Myocyte (in vitro differentiated cells): ENCODE measurements at regions not wholly inside any gene's neighbourhood (a gene's known extent, or its start where the extent isn't known, plus 50 kb on each side); places are given as distances from the start of the nearest gene placed in this dataset.

Experiments
- DNase-seq: peaks from one replicate; pipeline ENCODE4 v3.0.0-alpha.2; 2012; ENCODE audit warnings: low read depth

DNA sequence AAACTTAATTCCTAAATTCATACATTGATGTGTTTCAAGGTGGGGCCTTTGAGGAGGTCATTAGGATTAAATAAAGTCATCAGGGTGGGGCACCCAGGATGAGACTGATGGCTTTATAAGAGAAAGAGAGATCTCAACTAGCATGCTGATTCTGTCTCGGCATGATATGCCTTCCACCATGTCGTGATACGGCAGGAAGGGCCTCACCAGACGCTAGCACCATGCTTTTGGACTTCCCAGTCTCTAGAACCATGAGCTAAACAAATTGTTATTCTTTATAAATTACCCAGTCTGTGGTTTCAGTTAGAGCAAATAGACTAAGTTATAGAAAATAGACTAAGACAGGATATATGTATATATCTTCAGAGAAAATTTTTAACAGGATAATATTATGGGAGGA is 759.6 kb downstream of the MED13L start:
- no peak for DNase-seq

DNA sequence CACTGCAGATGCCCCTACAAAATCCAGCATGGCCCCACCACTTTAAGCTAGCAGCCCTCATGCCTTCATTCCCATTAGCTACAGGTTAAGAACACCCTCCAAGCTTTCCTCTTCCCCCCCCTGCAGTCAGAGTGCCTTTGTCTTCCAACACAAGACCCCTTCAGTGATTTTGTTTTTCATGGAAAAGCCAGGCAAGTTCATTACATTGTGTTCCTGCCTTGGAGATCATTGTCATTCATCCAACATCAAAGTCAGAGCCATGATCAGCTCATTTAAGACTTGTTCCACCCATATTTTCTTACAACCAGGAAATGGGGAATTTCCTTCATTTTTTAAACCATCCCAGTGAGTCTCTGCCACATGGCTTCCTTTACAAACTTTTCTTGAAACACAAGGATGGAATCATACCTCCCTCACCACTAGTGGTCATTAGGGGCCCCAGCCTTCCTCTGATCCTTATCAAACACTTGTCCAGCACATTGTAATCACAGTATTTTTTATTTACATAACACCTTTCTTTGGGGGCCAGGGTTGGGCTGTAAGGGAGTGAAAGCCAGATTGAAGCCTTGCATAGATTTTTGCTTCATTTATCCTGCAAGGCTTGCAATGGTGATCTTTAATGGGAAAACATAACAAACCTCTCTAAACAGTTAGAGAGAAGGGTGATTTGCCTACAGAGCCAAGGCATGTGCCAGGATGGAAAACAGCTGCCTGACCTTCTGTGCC is 765.3 kb downstream of the MED13L start:
- no peak for DNase-seq

DNA sequence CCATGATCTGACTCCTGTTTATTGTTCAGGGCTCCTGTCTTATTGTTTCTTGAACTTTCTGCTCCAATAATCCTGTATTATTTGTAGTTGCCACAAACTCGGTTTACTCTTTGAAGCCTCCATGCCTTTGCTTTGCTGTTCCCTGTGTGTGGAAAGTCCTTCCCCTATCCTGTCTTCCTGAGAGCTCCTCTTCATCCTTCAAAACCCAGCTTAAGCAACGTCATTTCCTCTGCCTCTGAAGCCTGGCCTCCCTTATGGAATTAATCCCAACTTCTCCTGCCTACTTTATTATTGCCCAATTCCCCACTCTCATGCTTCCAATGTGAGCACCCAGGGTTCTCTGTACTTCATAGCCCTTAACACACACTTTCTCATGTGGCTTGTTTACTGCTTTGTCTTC is 766.2 kb downstream of the MED13L start:
- no peak for DNase-seq

DNA sequence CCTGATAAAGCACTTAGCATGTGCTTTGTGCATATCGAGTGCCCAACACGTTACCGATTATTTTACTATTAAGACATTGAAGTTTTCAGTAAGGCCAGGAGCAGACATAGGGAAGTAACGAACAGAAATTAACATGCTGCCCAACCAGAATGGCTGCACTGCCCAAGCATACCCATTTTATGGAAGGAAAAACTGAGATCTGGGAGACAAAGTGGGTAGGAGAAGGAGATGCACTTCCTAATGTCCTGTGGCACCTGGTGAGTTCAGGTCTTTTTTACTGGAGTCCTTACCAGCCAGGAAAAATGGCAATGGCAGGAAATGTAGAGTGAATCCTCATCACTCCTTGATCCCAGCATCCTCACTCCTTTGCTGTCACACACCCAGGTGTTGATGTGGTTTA is 768.5 kb downstream of the MED13L start:
- DNase-seq: no peak

DNA sequence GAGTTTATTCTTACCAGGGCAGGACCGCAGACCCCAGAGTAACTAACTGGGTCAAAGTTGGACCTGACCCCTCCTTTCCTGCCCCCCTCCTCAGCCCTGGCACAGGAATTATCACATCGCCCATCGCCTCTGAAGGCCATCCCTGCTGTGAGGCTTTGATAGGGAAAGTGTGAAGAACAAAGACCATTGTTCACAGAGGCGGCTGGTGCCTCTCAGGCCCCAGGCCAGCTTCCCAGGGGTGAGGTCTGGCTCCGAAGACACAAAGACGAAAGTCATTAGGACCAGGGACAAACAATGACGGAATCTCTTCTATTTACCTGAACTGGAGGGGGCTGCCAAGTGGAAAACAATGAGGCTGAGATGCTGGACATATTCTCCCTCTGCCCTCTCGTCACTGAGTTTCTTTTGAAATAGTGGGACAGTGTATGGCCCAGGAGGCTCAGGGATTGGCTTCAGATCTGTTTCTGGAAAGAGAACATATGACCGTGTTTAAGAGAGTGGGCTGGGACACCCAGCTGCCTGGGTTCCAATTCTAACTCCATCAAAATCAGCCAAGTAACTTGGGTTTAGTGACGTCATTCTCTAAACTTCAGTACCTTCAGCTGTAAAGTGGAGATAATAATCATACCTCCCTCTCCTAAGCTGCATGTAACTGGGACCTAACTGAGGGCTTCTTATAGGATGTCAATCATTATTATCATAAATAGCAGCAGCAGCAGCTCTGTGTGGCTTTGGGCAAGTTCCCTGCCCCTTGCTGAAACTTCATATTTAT is 769.4 kb downstream of the MED13L start:
- no peak for DNase-seq

DNA sequence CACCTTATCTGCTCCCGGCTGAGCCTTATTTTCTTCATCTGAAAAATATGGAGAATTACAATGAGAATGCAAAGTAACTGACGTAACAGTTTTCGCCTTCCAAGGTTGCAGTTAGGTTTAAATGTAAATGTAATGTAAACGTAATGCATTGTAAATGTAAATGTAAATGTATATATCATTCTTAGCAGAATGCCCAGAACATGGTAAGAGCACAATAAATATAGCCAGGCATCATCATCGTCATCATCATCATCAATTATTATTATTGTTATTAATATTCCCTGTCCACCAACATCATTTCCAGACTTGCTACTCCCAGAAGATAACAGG is 770.0 kb downstream of the MED13L start:
- no peak for DNase-seq

DNA sequence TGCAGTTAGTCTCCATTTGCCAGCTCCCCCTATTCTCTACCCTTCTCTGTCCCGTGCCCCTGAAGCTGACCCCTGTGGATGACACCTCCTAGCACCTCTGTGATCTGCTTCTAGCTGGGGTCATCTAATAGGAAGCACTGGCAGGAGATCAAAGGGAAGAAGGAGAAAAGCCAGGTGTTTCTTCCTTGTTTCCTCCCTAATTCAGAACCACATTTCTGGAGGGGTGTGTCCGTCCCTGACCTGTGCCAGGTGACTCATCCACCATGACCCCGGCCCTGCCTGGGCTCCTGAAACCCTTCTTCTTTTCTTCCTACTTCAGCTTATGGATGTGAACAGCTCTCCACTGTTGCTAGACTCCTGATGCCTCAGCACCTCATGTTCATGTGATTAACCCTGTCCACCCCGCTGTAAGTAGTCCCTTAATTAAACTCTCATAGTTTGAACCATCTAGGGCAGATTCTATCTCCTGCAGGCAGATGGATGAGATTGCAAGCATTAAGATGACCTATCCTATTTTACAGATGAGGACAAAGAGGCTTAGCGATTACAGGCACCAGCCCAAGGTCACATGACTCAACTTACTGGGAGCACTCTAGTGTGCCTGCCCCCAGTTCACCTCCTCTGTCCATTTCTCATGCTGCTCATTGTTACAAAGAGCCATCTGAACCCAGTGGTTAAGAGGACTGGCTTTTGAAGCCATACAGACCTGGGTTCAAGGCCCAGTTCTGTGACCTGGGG is 770.5 kb downstream of the MED13L start:
- no peak for DNase-seq

DNA sequence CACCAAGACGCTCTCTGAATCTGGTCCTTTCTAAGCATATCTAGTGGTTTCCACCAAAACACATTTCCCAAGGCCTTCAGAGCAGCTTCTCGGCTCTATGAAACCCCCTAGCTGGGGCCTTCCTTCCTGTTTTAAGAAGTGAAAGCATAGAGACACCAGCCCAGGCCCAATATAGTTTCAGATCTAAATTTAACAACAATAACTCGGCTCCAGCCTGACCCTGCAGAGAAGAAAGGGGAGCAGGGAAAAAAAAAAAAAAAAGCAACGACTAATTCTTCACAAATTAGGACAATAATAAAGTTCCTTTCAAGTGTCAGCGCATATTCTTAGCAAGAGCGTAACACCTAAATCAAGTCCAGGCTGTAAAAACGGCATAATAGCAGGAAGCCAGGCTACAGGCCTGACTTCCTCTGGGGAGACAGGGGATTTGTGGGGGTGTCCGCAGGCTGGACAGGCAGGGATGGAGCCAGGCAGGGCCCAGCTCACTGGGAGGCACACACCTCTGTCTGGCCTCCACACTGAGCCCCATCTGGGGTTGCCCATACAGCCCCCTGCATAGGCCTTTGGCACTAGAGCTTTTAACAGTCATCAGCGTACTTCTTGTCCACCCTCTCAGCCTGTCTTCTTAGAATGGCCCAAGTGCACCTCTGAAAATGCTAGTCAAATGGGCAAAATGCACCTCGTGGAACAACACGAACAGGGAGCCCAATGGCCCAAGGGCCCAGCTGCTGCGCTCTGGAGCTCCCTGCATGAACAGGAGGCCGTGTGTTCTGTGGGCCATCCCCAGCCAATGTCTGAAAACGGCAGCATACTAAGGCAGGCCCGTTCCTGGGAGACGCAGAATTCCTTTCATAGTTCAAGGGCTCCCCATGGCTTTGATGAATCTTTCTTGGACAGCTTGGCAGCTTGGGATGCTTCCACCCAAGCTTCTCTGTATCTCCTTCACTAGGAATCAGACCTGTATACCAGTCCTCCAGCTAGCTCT is 772.9 kb downstream of the MED13L start:
- DNase-seq: no peak

DNA sequence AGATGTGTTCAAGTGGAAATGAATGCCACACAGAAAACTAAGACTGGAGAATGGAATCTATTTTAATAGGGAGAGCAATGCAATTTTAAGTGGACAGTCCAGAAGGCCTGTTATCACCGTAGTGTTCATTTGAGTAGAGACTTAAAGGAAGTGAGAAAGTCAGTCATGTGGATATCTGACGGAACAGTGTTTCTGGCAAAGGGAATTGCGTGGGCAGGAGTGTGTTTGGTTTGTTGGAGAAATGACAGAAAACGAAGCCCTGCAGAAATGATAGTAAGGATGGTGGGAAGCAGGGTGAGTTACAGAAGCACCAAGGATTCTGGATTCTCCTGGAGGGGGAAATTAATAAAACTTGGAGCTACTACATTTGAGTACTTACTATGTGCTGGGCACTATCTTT is 776.6 kb downstream of the MED13L start:
- no peak for DNase-seq

DNA sequence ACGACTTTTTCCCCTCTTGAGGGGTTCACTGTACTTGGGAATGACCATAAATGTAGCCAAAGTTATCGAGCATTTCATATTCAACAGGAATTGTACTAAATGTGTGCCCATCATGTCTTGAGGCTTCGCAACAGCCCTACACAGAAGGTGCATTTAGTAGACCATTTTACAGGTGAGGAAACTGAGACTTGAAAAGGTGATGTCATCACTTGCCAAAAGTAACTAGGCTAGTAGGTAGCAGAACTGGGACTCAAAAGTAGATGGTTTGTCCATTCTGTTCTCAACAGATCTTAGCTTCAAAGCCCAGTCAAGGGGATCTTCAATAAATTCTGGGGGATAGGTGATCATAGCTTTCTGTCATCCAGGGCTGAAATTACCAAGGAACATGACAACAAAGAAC is 782.2 kb downstream of the MED13L start:
- no peak for DNase-seq

DNA sequence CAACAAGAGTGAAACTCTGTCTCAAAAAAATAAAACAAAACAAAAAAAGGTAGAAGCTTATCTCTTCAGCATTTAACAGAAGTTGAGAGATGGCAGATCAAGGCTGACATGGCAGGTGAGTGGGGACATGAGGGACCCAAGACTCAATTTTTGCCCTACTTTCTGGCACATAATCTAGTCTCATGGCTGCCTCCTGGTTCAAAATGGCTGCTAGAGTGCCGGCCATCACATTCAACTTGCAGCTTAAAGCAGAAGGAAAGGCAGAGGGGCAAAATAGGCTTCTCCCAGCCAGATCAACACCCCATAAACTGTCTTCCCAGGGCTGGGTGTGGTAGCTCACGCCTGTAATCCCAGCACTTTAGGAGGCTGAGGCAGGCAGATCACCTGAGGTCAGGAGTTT is 784.9 kb downstream of the MED13L start:
- DNase-seq: no peak

DNA sequence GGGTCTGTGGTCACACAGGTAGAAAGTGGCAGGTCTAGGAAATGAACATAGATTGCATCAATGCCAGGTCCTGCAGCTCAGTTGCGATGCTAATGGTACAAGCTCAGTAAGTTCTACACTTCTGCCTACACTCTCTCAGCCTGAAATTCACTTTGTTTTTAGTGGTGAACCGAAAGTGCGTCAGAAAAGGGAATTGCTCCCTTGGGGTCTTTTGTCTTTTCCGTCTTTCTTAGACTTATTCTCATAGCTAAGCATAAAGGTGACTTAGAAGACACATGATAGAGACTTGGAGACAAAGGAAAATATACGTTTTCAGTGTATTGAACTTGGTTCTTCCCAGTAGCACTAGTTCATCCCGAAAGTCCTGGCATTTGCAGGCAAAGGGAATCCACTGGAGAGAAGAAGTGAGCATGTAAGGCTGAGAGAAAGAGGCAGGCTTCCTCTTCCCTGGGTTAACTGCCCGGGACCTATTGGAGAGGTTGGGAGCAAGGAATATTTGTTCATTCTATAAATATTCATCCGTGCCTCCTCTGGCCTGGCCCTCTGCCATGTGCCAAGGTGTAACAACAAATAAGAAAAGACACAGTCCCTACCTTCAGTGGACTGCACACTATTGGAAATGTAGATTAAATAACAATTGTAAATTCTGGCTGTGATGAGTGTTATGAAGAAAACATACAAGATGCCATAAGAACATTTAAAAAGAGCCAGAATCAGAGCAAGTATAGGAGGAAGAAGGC is 785.8 kb downstream of the MED13L start:
- no peak for DNase-seq

DNA sequence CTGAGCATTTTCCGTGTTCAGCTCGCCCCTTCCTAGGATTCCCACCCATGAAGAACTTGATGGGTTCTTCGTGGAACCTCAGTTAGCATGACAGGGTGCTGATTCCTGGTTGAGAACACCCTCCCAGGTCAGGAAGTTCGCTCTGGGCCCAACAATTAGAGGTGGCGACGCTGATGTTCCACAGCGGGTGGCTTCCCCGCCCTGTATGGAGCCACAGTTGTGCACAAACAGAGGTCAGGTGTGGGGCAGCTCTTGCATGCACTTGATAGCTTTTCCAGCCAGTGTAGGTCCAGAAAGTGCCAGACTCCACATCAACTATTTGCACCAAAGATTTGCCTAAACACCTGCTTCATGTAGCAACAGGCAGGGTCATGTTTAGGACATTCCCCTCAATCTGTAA is 788.2 kb downstream of the MED13L start:
- no peak for DNase-seq

DNA sequence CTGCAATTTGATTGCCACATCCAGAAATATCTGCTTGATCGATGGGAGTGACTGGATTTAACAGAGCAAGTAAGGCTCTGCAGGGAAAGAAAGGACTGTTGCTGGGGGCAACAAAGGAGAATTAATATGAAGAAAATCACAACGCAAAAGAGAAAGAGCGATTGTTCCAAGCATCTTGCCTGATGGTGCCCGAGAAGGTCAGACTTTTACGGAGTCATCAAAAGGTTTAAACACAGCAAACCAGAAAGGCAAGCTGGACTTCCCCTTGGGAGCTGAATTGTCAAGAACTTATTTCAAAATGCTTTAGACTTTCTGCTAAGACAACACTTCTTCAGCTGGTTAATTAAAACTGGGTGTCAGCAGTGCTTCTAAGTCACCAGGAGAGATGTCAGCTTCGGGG is 791.5 kb downstream of the MED13L start:
- no peak for DNase-seq

DNA sequence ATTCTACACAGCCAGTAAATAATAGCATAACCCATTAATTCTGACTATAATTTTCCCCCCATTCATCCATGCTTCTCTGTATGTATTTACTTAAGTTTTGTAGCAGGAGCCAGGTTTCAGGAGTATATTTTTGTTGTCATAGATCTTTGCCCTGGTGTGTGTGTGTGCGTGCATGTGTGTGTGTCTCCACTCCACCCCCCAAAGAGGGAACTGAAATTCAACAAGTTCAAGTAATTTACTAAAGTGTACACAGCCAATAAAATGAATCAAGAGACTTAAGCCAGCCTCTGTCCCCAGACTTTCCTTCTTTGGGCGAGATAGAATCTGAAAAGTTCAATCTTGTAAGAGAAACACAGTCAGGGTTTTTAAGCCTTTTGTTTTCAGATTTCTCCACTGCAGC is 792.0 kb downstream of the MED13L start:
- no peak for DNase-seq

DNA sequence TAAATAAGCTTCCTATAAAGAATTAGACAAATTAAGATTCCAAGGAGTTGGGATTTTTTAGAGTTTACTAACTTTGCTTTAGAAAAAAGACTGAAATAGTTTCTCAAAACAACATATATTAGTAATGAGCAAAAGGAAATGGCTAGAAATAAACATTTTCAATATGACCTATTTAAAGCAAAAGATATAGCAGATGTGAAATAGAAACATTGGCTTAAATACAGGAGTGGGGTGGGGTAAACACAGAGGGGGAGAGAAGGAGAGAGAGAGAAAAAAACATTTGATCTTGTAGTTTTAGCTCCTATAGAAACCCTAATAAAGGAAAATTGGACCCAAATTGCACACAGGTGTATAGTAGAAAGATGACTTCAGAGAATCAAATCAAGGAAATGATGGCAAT is 794.5 kb downstream of the MED13L start:
- no peak for DNase-seq

DNA sequence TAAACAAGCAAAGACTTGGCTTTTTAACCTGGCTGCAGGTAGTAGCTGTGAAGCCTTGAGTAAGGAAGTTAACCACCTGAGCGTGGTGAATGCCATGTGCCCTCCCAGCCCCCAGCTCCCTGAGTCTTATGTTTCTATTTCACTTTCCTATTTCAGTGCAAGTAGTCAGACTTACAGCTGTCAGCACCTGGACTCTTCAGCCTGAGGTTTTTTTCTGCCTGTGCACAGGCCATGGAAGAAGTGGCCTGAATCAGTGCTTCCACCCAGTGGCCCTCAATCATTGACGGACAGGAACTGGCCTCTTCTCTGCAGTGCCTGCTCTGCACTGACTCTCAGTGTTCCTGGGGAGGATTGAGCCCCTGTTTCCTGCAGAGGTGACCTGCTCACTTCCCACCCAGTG is 796.4 kb downstream of the MED13L start:
- DNase-seq: no peak

DNA sequence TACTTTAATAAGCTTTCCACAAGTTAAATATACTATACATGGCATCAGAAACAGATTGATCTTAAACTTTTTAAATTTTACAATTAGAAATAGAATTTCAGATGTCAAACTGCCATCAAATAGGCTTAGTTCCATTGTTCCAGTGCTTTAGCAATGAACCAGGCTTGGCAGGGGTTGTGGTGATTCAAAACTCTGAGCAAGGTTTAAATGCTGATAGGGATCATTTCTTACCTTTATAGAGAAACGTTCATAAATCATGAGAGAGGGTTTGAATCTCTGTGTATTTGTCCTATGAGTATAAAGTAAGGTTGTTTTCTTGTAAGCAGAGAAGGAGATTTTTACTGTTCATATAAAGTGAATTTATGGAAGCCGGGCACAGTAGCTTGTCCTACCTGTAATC is 794.5 kb upstream of the TBX3 start:
- DNase-seq: no peak

DNA sequence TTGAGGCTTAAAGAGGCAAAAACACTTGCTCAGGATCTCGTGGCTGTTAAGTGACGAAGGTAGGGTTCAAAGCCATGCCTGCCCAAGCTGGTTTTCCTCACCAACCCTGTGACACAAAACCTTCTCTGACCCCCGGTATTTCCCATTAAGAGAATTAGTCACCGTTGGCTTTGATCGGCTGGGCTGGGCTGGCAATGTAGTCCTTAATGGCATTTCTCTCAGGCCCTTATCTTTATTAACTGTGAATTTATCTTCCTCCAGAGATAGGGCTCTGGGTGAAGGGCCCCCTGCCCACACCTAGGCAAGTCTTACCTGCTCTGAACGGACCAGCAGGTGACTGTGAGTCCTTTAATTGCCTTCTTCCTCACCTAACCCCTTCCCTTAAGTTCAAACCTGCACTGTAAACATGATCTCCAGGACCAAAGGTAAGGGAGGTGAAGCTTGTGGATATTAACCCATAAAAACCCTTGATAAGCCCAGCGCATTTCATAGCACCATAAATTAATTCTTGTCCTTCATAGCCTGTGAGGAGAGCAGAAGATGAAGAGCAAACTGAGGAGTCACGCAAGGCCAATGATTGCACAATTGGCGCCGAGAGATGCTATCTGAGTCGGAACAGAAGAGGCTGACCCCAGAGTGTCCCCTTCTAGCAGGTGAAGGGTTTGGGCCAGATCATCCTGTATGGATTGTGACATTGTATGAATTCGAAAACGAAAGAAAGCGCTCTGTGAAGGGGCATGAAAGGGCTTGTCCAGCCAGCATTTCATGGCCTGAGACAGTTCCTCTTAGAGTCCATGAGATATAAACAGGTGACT is 790.8 kb upstream of the TBX3 start:
- no peak for DNase-seq
